Osteoblast (primary cell): ENCODE measurements at regions not wholly inside any gene's neighbourhood (a gene's known extent, or its start where the extent isn't known, plus 50 kb on each side); places are given as distances from the start of the nearest gene placed in this dataset.

Source experiments
- DNase-seq: peaks from one replicate; pipeline ENCODE4 v3.0.0; 2011; ENCODE audit warnings: low spot score, mixed read lengths; ENCODE audit not compliant: insufficient read length; ENCODE audit errors: missing footprints
- H2AFZ ChIP-seq: 2 replicates; pipeline ENCODE4 v1.6.0; 2011; ENCODE audit warnings: mild to moderate bottlenecking, low read length
- H3K27ac ChIP-seq: 2 replicates; pipeline ENCODE4 v1.5.1; 2011; ENCODE audit warnings: mild to moderate bottlenecking, low read depth, low read length, moderate library complexity
- H3K27me3 ChIP-seq: 2 replicates; pipeline ENCODE4 v1.6.0; 2012; ENCODE audit warnings: mild to moderate bottlenecking, control low read depth, inconsistent platforms, low read length, moderate library complexity; ENCODE audit not compliant: insufficient read depth
- H3K36me3 ChIP-seq: 2 replicates; pipeline ENCODE4 v1.5.1; 2011; ENCODE audit warnings: mild to moderate bottlenecking, low read length, control low read depth, moderate library complexity; ENCODE audit not compliant: insufficient read depth
- H3K4me1 ChIP-seq: 2 replicates; pipeline ENCODE4 v1.5.1; 2011; ENCODE audit warnings: mild to moderate bottlenecking, low read length, control low read depth, moderate library complexity; ENCODE audit not compliant: insufficient read depth
- H3K4me2 ChIP-seq: 2 replicates; pipeline ENCODE4 v1.6.0; 2011; ENCODE audit warnings: mild to moderate bottlenecking, low read length; ENCODE audit not compliant: insufficient read depth
- H3K4me3 ChIP-seq: fragments of 200-600 bp; sonication (generic); 3 replicates; pipeline ENCODE4 v1.5.1; 2012; ENCODE audit warnings: mild to moderate bottlenecking, low read length, inconsistent platforms; ENCODE audit not compliant: insufficient read depth
- H3K79me2 ChIP-seq: 2 replicates; pipeline ENCODE4 v1.6.0; 2012; ENCODE audit warnings: mild to moderate bottlenecking, low read length, control low read depth, inconsistent platforms; ENCODE audit not compliant: insufficient read depth
- H3K9me3 ChIP-seq: 2 replicates; pipeline ENCODE4 v1.5.1; 2011; ENCODE audit warnings: low read depth, low read length, control low read depth
- H4K20me1 ChIP-seq: 2 replicates; pipeline ENCODE4 v1.6.0; 2012; ENCODE audit warnings: mild to moderate bottlenecking, low read length, control low read depth; ENCODE audit not compliant: insufficient read depth
- CTCF ChIP-seq: IDR thresholded peaks from 2 replicates; pipeline ENCODE4 v1.5.1; 2011; ENCODE audit warnings: mild to moderate bottlenecking, low read depth, low read length, moderate library complexity; ENCODE audit errors: extremely low read depth

GRCh38 chr1:112058815-112059450, 69.5 kb upstream of the KCND3 start:
- no peaks in the 10 kb centered on the region for H3K4me1 ChIP-seq
- H3K36me3 ChIP-seq = no peaks in the 10 kb centered on the region
- no peaks in the 10 kb centered on the region for H3K27me3 ChIP-seq
- no peak for DNase-seq
- H3K27ac ChIP-seq = no peak overlapping the region
- no peaks in the 10 kb centered on the region for H3K79me2 ChIP-seq
- no peak overlapping the region for H3K4me3 ChIP-seq
- H4K20me1 ChIP-seq = no peaks in the 10 kb centered on the region
- no peaks in the 10 kb centered on the region for H3K9me3 ChIP-seq
- no peak overlapping the region for H3K4me2 ChIP-seq
- H2AFZ ChIP-seq = no peak overlapping the region
- TF ChIP-seq CTCF = no peak

GRCh38 chr1:112059679-112060078, 70.2 kb upstream of the KCND3 start:
- Histone ChIP-seq H4K20me1 (no peaks in the 10 kb centered on the region), H3K27ac (no peak overlapping the region), H3K4me2 (no peak overlapping the region), H3K79me2 (no peaks in the 10 kb centered on the region), H2AFZ (no peak overlapping the region), H3K27me3 (no peaks in the 10 kb centered on the region), H3K4me3 (no peak overlapping the region), H3K9me3 (no peaks in the 10 kb centered on the region), H3K4me1 (no peaks in the 10 kb centered on the region), H3K36me3 (no peaks in the 10 kb centered on the region)
- DNase-seq = peak; percentile 59
- no peak for TF ChIP-seq CTCF

- Histone ChIP-seq H3K27ac (no peak overlapping the region), H3K4me1 (no peaks in the 10 kb centered on the region), H3K4me3 (no peak overlapping the region), H3K36me3 (no peaks in the 10 kb centered on the region), H3K27me3 (no peaks in the 10 kb centered on the region), H4K20me1 (no peaks in the 10 kb centered on the region), H2AFZ (no peak overlapping the region), H3K9me3 (no peaks in the 10 kb centered on the region), H3K79me2 (no peaks in the 10 kb centered on the region), H3K4me2 (no peak overlapping the region)
- no peak for DNase-seq
- no peak for TF ChIP-seq CTCF
Observed at GRCh38 chr1:112060261-112060660, 70.8 kb upstream of the KCND3 start.

DNA sequence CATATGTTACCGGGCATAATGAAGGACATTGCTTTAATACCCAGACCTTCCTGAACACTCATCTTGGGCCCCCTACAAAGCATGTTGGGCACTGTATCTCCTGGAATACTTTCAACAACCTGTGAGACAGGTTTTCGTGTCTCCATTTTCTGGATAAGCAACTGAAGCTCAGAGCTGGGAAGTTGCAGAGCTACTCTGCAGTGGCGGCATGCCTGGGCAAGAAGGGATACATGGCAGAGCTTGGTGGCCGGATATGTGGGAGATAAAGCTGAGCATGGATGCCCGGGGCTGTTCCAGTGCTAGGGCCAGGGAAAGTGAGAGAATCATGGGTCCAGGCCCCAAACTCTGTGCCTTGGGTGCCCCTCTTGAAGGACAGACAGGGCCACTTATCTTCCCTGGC, 71.6 kb upstream of the KCND3 start:
- TF ChIP-seq CTCF = no peak
- no peaks in the 10 kb centered on the region for H3K4me1 ChIP-seq
- H3K4me2 ChIP-seq = no peak overlapping the region
- no peaks in the 10 kb centered on the region for H3K27me3 ChIP-seq
- H3K4me3 ChIP-seq = no peak overlapping the region
- no peaks in the 10 kb centered on the region for H4K20me1 ChIP-seq
- no peak overlapping the region for H3K27ac ChIP-seq
- no peak for DNase-seq
- no peak overlapping the region for H2AFZ ChIP-seq
- no peaks in the 10 kb centered on the region for H3K36me3 ChIP-seq
- H3K9me3 ChIP-seq = no peaks in the 10 kb centered on the region
- no peaks in the 10 kb centered on the region for H3K79me2 ChIP-seq
